ENCODE measurements at regions not wholly inside any gene's neighbourhood (a gene's known extent, or its start where the extent isn't known, plus 50 kb on each side); places are given as distances from the start of the nearest gene placed in this dataset.

DNA sequence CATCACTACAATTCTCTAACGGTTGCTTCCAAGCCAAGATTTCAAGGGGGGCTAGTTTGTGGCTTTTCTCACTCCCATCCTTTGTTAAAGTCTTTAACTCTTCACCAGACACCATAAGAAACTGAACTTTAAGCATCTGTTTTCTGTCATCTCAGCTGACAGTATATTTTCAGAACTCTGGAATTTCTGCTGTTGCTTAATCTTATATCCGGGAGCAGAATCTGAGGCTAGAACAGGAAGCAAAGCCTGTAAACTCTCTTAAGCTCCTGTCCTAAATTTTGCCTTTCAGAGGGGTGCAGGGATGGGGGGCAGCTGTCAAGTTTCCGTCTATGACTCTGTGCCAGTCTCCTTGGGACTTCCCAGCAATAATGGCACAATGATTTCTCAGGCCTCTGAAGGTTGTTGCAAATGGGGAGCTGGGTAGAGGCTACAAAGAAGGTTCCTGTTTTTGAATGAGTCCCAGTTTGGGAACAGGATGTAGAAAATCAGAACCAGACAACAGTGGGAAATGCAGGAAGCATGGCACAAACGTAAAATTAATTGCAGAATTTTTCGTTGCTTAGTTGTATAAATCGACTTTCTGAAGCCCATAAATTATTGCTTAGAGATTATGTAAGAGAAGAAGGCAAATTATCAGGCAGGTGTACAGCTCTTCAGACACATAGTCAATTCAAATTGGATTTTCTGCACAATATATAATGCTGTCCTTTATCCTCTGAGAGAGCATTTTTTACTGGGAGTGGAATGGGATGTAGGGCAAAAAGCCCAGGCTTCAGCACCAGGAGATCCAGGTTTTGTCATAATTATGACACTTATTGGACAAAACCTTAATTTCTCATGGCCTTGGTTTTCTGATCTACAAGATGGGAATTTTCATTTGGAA lies 430.9 kb downstream of the DMAC1 start:
- Histone ChIP-seq H3K4me3 (ENCODE audit: insufficient read depth, low read length, poor library complexity, severe bottlenecking) (no peak overlapping the region), H3K4me2 (ENCODE audit: low read depth, low read length, poor library complexity, severe bottlenecking) (no peak overlapping the region), H4K20me1 (ENCODE audit: low read depth, low read length) (no peaks in the 10 kb centered on the region), H3K9me2 (replicated peaks; ENCODE audit: insufficient read depth, low read length) (no peaks in the 10 kb centered on the region), H2AFZ (ENCODE audit: low read depth, low read length, severe bottlenecking) (no peak overlapping the region), H3K27ac (ENCODE audit: low read depth, low read length) (no peak overlapping the region), H3F3A (ENCODE audit: insufficient read depth) (no peaks in the 10 kb centered on the region), H3K79me2 (ENCODE audit: insufficient read depth, low read length) (no peaks in the 10 kb centered on the region), H3K9ac (ENCODE audit: low read length) (no peak overlapping the region), H3K36me3 (ENCODE audit: low read length) (no peaks in the 10 kb centered on the region), H3K9me3 (ENCODE audit: insufficient read depth, low read length) (no peaks in the 10 kb centered on the region), H3K27me3 (ENCODE audit: low read length) (no peaks in the 10 kb centered on the region)
- TF ChIP-seq EZH2phosphoT487 (conservative IDR thresholded peaks at IDR 0.05; ENCODE audit: low read length): no peak
- TF ChIP-seq, protein P1, sequence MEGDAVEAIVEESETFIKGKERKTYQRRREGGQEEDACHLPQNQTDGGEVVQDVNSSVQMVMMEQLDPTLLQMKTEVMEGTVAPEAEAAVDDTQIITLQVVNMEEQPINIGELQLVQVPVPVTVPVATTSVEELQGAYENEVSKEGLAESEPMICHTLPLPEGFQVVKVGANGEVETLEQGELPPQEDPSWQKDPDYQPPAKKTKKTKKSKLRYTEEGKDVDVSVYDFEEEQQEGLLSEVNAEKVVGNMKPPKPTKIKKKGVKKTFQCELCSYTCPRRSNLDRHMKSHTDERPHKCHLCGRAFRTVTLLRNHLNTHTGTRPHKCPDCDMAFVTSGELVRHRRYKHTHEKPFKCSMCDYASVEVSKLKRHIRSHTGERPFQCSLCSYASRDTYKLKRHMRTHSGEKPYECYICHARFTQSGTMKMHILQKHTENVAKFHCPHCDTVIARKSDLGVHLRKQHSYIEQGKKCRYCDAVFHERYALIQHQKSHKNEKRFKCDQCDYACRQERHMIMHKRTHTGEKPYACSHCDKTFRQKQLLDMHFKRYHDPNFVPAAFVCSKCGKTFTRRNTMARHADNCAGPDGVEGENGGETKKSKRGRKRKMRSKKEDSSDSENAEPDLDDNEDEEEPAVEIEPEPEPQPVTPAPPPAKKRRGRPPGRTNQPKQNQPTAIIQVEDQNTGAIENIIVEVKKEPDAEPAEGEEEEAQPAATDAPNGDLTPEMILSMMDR (IDR thresholded peaks at IDR 0.05; ENCODE audit: insufficient read depth, low read length, poor library complexity, severe bottlenecking): no peak

DNA sequence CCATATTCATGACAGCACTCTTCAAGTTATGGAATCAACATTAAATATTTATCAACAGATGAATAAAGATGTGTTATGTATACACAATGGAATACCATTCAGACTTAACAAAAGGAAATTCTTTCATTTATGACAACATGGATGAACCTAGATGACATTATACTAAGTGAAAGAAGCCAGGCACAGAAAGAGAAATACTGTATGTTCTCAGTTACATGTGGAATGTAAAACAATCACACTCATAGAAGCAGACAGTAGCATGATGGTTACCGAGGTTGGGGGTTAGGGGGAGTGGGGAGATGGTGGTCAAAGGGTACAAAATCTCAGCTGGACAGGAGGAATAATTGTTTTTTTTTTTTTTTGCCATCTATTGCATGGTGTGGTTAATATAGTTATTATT lies 431.9 kb downstream of the DMAC1 start:
- Histone ChIP-seq H3F3A (ENCODE audit: insufficient read depth) (no peaks in the 10 kb centered on the region), H3K4me2 (ENCODE audit: low read depth, low read length, poor library complexity, severe bottlenecking) (no peak overlapping the region), H4K20me1 (ENCODE audit: low read depth, low read length) (no peaks in the 10 kb centered on the region), H3K9me3 (ENCODE audit: insufficient read depth, low read length) (no peaks in the 10 kb centered on the region), H3K4me3 (ENCODE audit: insufficient read depth, low read length, poor library complexity, severe bottlenecking) (no peak overlapping the region), H3K27ac (ENCODE audit: low read depth, low read length) (no peak overlapping the region), H3K9me2 (replicated peaks; ENCODE audit: insufficient read depth, low read length) (no peaks in the 10 kb centered on the region), H3K9ac (ENCODE audit: low read length) (no peak overlapping the region), H2AFZ (ENCODE audit: low read depth, low read length, severe bottlenecking) (no peak overlapping the region), H3K79me2 (ENCODE audit: insufficient read depth, low read length) (no peaks in the 10 kb centered on the region), H3K36me3 (ENCODE audit: low read length) (no peaks in the 10 kb centered on the region), H3K27me3 (ENCODE audit: low read length) (no peaks in the 10 kb centered on the region)
- TF ChIP-seq, protein P1 (IDR thresholded peaks at IDR 0.05; ENCODE audit: insufficient read depth, low read length, poor library complexity, severe bottlenecking): no peak
- TF ChIP-seq EZH2phosphoT487 (conservative IDR thresholded peaks at IDR 0.05; ENCODE audit: low read length): no peak

DNA sequence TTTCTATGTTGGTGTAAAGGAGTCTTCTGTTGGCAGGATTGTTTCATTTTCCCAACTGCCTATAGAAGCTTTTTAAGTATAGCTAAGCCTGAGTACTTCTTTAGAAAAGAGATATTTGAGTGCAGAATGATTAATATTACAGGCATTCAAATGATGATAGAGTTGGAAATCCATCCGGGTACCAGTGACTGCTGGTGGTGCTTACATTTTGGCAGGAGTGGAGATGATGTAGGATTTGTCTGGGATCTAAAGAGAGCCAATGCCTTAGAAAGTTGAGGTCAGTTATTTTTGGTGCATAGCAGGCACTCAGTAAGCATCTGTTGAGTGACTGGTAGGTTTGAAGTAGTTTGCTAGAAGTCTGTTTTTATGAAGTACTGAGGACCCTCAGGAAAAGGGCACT lies 433.5 kb downstream of the DMAC1 start:
- no peaks in the 10 kb centered on the region for H4K20me1 ChIP-seq (ENCODE audit: low read depth, low read length)
- no peak overlapping the region for H3K9ac ChIP-seq (ENCODE audit: low read length)
- no peaks in the 10 kb centered on the region for H3K27me3 ChIP-seq (ENCODE audit: low read length)
- TF ChIP-seq EZH2phosphoT487 (conservative IDR thresholded peaks at IDR 0.05; ENCODE audit: low read length): no peak
- TF ChIP-seq, protein P1 (IDR thresholded peaks at IDR 0.05; ENCODE audit: insufficient read depth, low read length, poor library complexity, severe bottlenecking): no peak
- H3K4me2 ChIP-seq (ENCODE audit: low read depth, low read length, poor library complexity, severe bottlenecking): no peak overlapping the region
- no peaks in the 10 kb centered on the region for H3F3A ChIP-seq (ENCODE audit: insufficient read depth)
- H3K27ac ChIP-seq (ENCODE audit: low read depth, low read length): no peak overlapping the region
- H3K9me2 ChIP-seq (replicated peaks; ENCODE audit: insufficient read depth, low read length): no peaks in the 10 kb centered on the region
- H2AFZ ChIP-seq (ENCODE audit: low read depth, low read length, severe bottlenecking): no peak overlapping the region
- H3K4me3 ChIP-seq (ENCODE audit: insufficient read depth, low read length, poor library complexity, severe bottlenecking): no peak overlapping the region
- no peaks in the 10 kb centered on the region for H3K79me2 ChIP-seq (ENCODE audit: insufficient read depth, low read length)
- H3K9me3 ChIP-seq (ENCODE audit: insufficient read depth, low read length): no peaks in the 10 kb centered on the region
- no peaks in the 10 kb centered on the region for H3K36me3 ChIP-seq (ENCODE audit: low read length)

Measured in SU-DHL-6 (cell line).